ENCODE measurements at regions not wholly inside any gene's neighbourhood (a gene's known extent, or its start where the extent isn't known, plus 50 kb on each side); places are given as distances from the start of the nearest gene placed in this dataset.

GRCh38 chr4:14364953-14365536, 637.2 kb upstream of the CPEB2 start:
- Mint-ChIP-seq H3K4me3 (ENCODE audit: unreplicated experiment) (no peak overlapping the region), H3K36me3 (ENCODE audit: low read depth, unreplicated experiment) (no peaks in the 10 kb centered on the region), H3K27me3 (ENCODE audit: unreplicated experiment) (no peaks in the 10 kb centered on the region), H3K27ac (ENCODE audit: unreplicated experiment) (no peak overlapping the region), H3K9me3 (ENCODE audit: unreplicated experiment) (no peaks in the 10 kb centered on the region), H3K4me1 (ENCODE audit: unreplicated experiment) (no peaks in the 10 kb centered on the region)
- DNase-seq (ENCODE audit: low spot score) = no peak
- TF ChIP-seq, protein P1, sequence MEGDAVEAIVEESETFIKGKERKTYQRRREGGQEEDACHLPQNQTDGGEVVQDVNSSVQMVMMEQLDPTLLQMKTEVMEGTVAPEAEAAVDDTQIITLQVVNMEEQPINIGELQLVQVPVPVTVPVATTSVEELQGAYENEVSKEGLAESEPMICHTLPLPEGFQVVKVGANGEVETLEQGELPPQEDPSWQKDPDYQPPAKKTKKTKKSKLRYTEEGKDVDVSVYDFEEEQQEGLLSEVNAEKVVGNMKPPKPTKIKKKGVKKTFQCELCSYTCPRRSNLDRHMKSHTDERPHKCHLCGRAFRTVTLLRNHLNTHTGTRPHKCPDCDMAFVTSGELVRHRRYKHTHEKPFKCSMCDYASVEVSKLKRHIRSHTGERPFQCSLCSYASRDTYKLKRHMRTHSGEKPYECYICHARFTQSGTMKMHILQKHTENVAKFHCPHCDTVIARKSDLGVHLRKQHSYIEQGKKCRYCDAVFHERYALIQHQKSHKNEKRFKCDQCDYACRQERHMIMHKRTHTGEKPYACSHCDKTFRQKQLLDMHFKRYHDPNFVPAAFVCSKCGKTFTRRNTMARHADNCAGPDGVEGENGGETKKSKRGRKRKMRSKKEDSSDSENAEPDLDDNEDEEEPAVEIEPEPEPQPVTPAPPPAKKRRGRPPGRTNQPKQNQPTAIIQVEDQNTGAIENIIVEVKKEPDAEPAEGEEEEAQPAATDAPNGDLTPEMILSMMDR (IDR thresholded peaks at IDR 0.05; ENCODE audit: unreplicated experiment) = no peak

DNA sequence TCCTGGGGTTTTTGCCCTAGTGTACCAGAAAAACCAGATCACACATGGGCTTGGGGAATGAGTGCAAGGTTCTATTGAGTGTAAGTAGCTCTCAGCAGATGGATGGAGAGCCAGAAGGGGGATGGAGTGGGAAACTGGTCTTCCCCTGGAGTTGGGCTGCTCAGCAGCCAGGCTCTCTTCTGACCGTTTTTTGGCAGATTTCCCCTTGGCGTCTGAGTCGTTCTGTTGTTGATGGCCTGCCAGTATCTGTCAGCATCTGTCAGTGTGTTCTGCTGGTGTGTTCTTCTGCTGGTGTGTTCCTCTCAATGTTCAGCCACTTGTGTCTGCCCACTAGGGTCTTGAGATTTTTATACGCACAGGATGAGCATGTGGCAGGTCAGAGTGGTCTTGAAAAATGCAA, 633.9 kb upstream of the CPEB2 start:
- DNase-seq (ENCODE audit: low spot score) = no peak
- Mint-ChIP-seq H3K4me3 (ENCODE audit: unreplicated experiment) (no peak overlapping the region), H3K9me3 (ENCODE audit: unreplicated experiment) (no peaks in the 10 kb centered on the region), H3K27me3 (ENCODE audit: unreplicated experiment) (no peaks in the 10 kb centered on the region), H3K27ac (ENCODE audit: unreplicated experiment) (no peak overlapping the region), H3K36me3 (ENCODE audit: low read depth, unreplicated experiment) (no peaks in the 10 kb centered on the region), H3K4me1 (ENCODE audit: unreplicated experiment) (no peaks in the 10 kb centered on the region)
- TF ChIP-seq, protein P1 (IDR thresholded peaks at IDR 0.05; ENCODE audit: unreplicated experiment) = no peak

DNA sequence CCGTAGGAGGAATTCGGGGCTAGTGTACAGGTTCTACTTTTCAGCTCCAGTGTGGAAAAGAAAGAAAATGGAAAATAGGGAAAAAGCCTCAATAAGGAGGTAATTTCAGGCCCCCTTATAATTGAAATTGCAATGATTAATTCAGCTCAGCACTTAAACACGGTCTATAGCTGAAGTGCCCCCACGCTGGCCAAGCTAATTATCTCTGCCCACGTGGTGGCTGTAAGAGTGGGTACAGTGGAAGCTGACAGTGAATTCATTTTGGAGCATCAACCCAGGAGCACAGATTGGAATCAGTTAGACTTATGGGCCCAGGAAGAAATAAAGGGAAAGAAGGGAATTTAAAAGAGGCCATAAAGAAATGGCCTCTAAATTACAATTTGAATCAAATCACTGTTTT, 631.1 kb upstream of the CPEB2 start:
- TF ChIP-seq, protein P1 (IDR thresholded peaks at IDR 0.05; ENCODE audit: unreplicated experiment) = no peak
- Mint-ChIP-seq H3K9me3 (ENCODE audit: unreplicated experiment) (no peaks in the 10 kb centered on the region), H3K27me3 (ENCODE audit: unreplicated experiment) (no peaks in the 10 kb centered on the region), H3K4me1 (ENCODE audit: unreplicated experiment) (no peaks in the 10 kb centered on the region), H3K36me3 (ENCODE audit: low read depth, unreplicated experiment) (no peaks in the 10 kb centered on the region), H3K4me3 (ENCODE audit: unreplicated experiment) (no peak overlapping the region), H3K27ac (ENCODE audit: unreplicated experiment) (no peak overlapping the region)
- no peak for DNase-seq (ENCODE audit: low spot score)

DNA sequence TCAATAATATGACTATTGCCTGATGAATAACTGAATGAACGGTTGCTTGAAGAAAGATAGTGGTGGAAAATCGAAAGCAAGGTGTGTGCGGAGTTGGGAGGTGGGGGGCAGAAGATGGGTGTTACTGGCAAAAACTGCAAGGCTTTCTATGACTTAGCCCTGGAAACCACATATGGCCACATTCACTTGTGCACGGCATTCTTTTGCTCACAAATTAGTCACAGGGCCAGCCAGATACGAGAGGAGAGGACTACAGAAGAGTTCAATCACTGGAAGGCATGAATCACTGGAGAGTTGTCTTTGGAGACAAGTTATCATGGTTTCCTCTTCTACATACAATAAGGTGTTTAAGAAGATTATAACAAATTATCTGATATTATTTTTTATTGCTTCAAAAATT, 626.5 kb upstream of the CPEB2 start:
- H3K4me1 Mint-ChIP-seq (ENCODE audit: unreplicated experiment) = no peaks in the 10 kb centered on the region
- H3K27me3 Mint-ChIP-seq (ENCODE audit: unreplicated experiment) = no peaks in the 10 kb centered on the region
- no peaks in the 10 kb centered on the region for H3K36me3 Mint-ChIP-seq (ENCODE audit: low read depth, unreplicated experiment)
- H3K9me3 Mint-ChIP-seq (ENCODE audit: unreplicated experiment) = no peaks in the 10 kb centered on the region
- H3K4me3 Mint-ChIP-seq (ENCODE audit: unreplicated experiment) = no peak overlapping the region
- TF ChIP-seq, protein P1 (IDR thresholded peaks at IDR 0.05; ENCODE audit: unreplicated experiment) = no peak
- no peak overlapping the region for H3K27ac Mint-ChIP-seq (ENCODE audit: unreplicated experiment)
- no peak for DNase-seq (ENCODE audit: low spot score)

- Mint-ChIP-seq H3K4me1 (ENCODE audit: unreplicated experiment) (no peaks in the 10 kb centered on the region), H3K9me3 (ENCODE audit: unreplicated experiment) (no peaks in the 10 kb centered on the region), H3K36me3 (ENCODE audit: low read depth, unreplicated experiment) (no peaks in the 10 kb centered on the region), H3K27ac (ENCODE audit: unreplicated experiment) (no peak overlapping the region), H3K4me3 (ENCODE audit: unreplicated experiment) (no peak overlapping the region), H3K27me3 (ENCODE audit: unreplicated experiment) (no peaks in the 10 kb centered on the region)
- TF ChIP-seq, protein P1 (IDR thresholded peaks at IDR 0.05; ENCODE audit: unreplicated experiment) = no peak
- no peak for DNase-seq (ENCODE audit: low spot score)
Measured at GRCh38 chr4:14379183-14379582, 623.1 kb upstream of the CPEB2 start.
